ENCODE measurements at regions not wholly inside any gene's neighbourhood (a gene's known extent, or its start where the extent isn't known, plus 50 kb on each side); places are given as distances from the start of the nearest gene placed in this dataset.

- no peak for TF ChIP-seq CTCF (IDR thresholded peaks at IDR 0.05)
- TF ChIP-seq POLR2A (IDR thresholded peaks at IDR 0.05), result no peak
- no peak for TF ChIP-seq POLR2AphosphoS5 (IDR thresholded peaks at IDR 0.05; ENCODE audit: insufficient read depth in 1 of 2, low read depth in 1 of 2)
Observed at GRCh38 chr22:27349456-27349855, 452.1 kb downstream of the MN1 start.

Measured in vagina (tissue), 2 donors.